Right lobe of liver (tissue), 4 donors: ENCODE measurements at regions not wholly inside any gene's neighbourhood (a gene's known extent, or its start where the extent isn't known, plus 50 kb on each side); places are given as distances from the start of the nearest gene placed in this dataset.

Experiments used
- POLR2A ChIP-seq: fragments of 450-650 bp; IDR thresholded peaks from one replicate; pipeline ENCODE4 v1.6.1; 2017; ENCODE audit warnings: antibody characterized with exemption, mild to moderate bottlenecking
- TF ChIP-seq, protein P1 (sequence below), 4 donors: fragments of 200-600 bp in 3 of 4; fragments of 450-650 bp in 1 of 4; IDR thresholded peaks; one replicate each; pipeline versions ENCODE4 v1.5.1 to v1.8.0; 2016 to 2022; ENCODE audit warnings: antibody characterized with exemption in 4 of 4, mild to moderate bottlenecking in 2 of 4
- donor health status: DM: no; HTN: no; CAD: no.
- donor health status: DM: no; HTN: no; CAD: no.
- donor health status: DM: no; HTN: yes; CAD: no.

DNA sequence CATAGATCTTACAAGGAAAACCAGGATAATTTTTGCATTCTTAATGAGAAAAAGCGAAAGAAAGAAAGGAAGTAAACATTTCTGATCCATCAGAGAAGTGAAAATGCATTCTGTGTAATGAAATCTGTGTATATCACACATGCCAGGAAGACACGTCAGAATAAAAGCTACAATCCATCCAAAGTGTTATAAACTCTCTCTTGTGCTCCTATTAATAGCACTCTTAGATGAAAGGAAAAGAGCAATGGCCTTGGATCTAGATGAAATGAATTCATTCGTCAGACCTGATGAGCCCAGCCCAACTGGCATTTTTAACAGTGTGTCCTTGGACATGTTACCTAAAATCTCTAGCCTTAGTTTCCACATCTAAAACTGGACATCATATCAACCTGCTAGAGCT is 885.5 kb downstream of the CDH11 start:
- TF ChIP-seq, protein P1, sequence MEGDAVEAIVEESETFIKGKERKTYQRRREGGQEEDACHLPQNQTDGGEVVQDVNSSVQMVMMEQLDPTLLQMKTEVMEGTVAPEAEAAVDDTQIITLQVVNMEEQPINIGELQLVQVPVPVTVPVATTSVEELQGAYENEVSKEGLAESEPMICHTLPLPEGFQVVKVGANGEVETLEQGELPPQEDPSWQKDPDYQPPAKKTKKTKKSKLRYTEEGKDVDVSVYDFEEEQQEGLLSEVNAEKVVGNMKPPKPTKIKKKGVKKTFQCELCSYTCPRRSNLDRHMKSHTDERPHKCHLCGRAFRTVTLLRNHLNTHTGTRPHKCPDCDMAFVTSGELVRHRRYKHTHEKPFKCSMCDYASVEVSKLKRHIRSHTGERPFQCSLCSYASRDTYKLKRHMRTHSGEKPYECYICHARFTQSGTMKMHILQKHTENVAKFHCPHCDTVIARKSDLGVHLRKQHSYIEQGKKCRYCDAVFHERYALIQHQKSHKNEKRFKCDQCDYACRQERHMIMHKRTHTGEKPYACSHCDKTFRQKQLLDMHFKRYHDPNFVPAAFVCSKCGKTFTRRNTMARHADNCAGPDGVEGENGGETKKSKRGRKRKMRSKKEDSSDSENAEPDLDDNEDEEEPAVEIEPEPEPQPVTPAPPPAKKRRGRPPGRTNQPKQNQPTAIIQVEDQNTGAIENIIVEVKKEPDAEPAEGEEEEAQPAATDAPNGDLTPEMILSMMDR (IDR thresholded peaks at IDR 0.05): no peak
- no peak for TF ChIP-seq POLR2A
